HCT116 (cell line): ENCODE measurements at regions not wholly inside any gene's neighbourhood (a gene's known extent, or its start where the extent isn't known, plus 50 kb on each side); places are given as distances from the start of the nearest gene placed in this dataset.

ENCODE experiments used
- ATAC-seq: fragments of 200-7000 bp; cut with Tn5 transposase; 2 replicates; pipeline ENCODE4 v1.9.1; 2020; ENCODE audit warnings: mild to moderate bottlenecking, moderate library complexity
- BruUV-seq: library from RNA; stranded (reverse); fragments of 400-500 nt; replicated peaks from 2 replicates; lab custom pipeline; 2021; lab: Mats Ljungman, UMichigan
- CTCF ChIA-PET: fragments of 300-600 bp; sonication (Branson Sonifier 250); formaldehyde crosslinking; loops from one replicate; lab custom pipeline; 2021; ENCODE audit warnings: antibody characterized with exemption; lab: Charles Lee
- POLR2A ChIA-PET: fragments of 300-600, 350-600 bp; sonication (Branson Sonifier 250); formaldehyde crosslinking; loops from one replicate; lab custom pipeline; 2021; ENCODE audit warnings: antibody characterized with exemption; lab: Charles Lee
- RAD21 ChIA-PET, 2 experiments: fragments of 300-600 bp; sonication (Branson Sonifier 250); formaldehyde crosslinking; loops; one replicate each; lab custom pipeline; 2023; ENCODE audit warnings: low total read pairs in 2 of 2; ENCODE audit not compliant: uncharacterized antibody in 2 of 2, unreplicated experiment in 2 of 2, low non-redundant PET in 1 of 2; lab: Charles Lee
- DNase-seq: peaks from one replicate; pipeline ENCODE4 v3.0.0-alpha.2; 2010; ENCODE audit warnings: low read depth, low spot score
- H2AFZ ChIP-seq: fragments of 200-600 bp; shearing (Covaris generic), sonication (generic); 2 replicates; pipeline ENCODE4 v1.6.1; 2017; ENCODE audit warnings: low read depth, mixed run types, mixed read lengths, antibody characterized with exemption, low read length; ENCODE audit not compliant: poor library complexity, severe bottlenecking
- H3K27ac ChIP-seq: 2 replicates; pipeline ENCODE4 v1.5.1; 2012; ENCODE audit warnings: low read depth, low read length
- H3K27me3 ChIP-seq: fragments of 200-600 bp; sonication (generic); 2 replicates; pipeline ENCODE4 v1.6.1; 2016; ENCODE audit warnings: mixed run types, low read length, mixed read lengths; ENCODE audit not compliant: insufficient read depth
- H3K36me3 ChIP-seq, 2 experiments: fragments of 200-500 bp in 1 of 2; fragments of 200-600 bp in 1 of 2; sonication (Bioruptor generic) in 1 of 2; sonication (generic) in 1 of 2; 2 replicates each; pipeline versions ENCODE4 v1.5.1 to v1.6.1; 2014 to 2016; ENCODE audit warnings: low read length in 2 of 2, inconsistent platforms in 1 of 2, mixed read lengths in 1 of 2, mixed run types in 1 of 2; ENCODE audit not compliant: insufficient read depth in 2 of 2, control insufficient read depth in 1 of 2
- H3K4me1 ChIP-seq, 2 experiments: fragments of 200-600 bp in 1 of 2; sonication (generic) in 1 of 2; 2 replicates each; pipeline versions ENCODE4 v1.5.1 to v1.6.1; 2012 to 2017; ENCODE audit warnings: low read length in 2 of 2, inconsistent platforms in 1 of 2, mild to moderate bottlenecking in 1 of 2, mixed read lengths in 1 of 2, mixed run types in 1 of 2, moderate library complexity in 1 of 2; ENCODE audit not compliant: insufficient read depth in 2 of 2, control insufficient read depth in 1 of 2
- H3K4me2 ChIP-seq: fragments of 200-600 bp; sonication (generic); 2 replicates; pipeline ENCODE4 v1.6.1; 2017; ENCODE audit warnings: mixed run types, low read length, mixed read lengths
- H3K4me3 ChIP-seq, 2 experiments: fragments of 200-600 bp in 1 of 2; sonication (generic) in 1 of 2; replicated peaks in 1 of 2; 2 replicates each; pipeline ENCODE4 v1.5.1; 2011 to 2016; ENCODE audit warnings: low read length in 2 of 2, control low read depth in 1 of 2, low read depth in 1 of 2, mild to moderate bottlenecking in 1 of 2, mixed read lengths in 1 of 2, mixed run types in 1 of 2
- H3K79me2 ChIP-seq: fragments of 200-600 bp; sonication (generic); 2 replicates; pipeline ENCODE4 v1.6.1; 2017; ENCODE audit warnings: mild to moderate bottlenecking, mixed run types, low read length, moderate library complexity, mixed read lengths; ENCODE audit not compliant: insufficient read depth
- H3K9ac ChIP-seq: fragments of 200-600 bp; sonication (generic); 2 replicates; pipeline ENCODE4 v1.6.1; 2016; ENCODE audit warnings: low read length, mixed read lengths
- H3K9me2 ChIP-seq: fragments of 200-600 bp; sonication (generic), shearing (Covaris generic); 2 replicates; pipeline ENCODE4 v1.6.1; 2017; ENCODE audit warnings: mixed run types, mild to moderate bottlenecking, moderate library complexity; ENCODE audit not compliant: insufficient read depth
- H3K9me3 ChIP-seq, 2 experiments: fragments of 200-500 bp in 1 of 2; fragments of 200-600 bp in 1 of 2; sonication (Bioruptor generic) in 1 of 2; sonication (generic) in 1 of 2; 2 replicates each; pipeline ENCODE4 v1.6.1; 2014 to 2017; ENCODE audit warnings: low read length in 2 of 2, mixed read lengths in 2 of 2, inconsistent platforms in 1 of 2, low read depth in 1 of 2, mild to moderate bottlenecking in 1 of 2, mixed run types in 1 of 2, moderate library complexity in 1 of 2; ENCODE audit not compliant: control insufficient read depth in 1 of 2, insufficient read depth in 1 of 2
- H4K20me1 ChIP-seq: fragments of 200-600 bp; sonication (generic), shearing (Covaris generic); 2 replicates; pipeline ENCODE4 v1.6.1; 2017; ENCODE audit warnings: mixed run types, mild to moderate bottlenecking, moderate library complexity; ENCODE audit not compliant: insufficient read depth
- CBX3 ChIP-seq: IDR thresholded peaks from 2 replicates; pipeline ENCODE4 v1.6.1; 2012; ENCODE audit warnings: low read depth
- CEBPB ChIP-seq: IDR thresholded peaks from 2 replicates; pipeline ENCODE4 v1.6.1; 2012; ENCODE audit warnings: low read depth
- EGR1 ChIP-seq: IDR thresholded peaks from 2 replicates; pipeline ENCODE4 v1.6.1; 2012; ENCODE audit warnings: low read depth
- ELF1 ChIP-seq: IDR thresholded peaks from 2 replicates; pipeline ENCODE4 v1.6.1; 2012; ENCODE audit warnings: low read depth, borderline replicate concordance
- EZH2phosphoT487 ChIP-seq: fragments of 200-600 bp; IDR thresholded peaks from 2 replicates; pipeline ENCODE4 v1.6.1; 2018; ENCODE audit warnings: antibody characterized with exemption, borderline replicate concordance
- JUND ChIP-seq: IDR thresholded peaks from 2 replicates; pipeline ENCODE4 v1.6.1; 2012
- POLR2A ChIP-seq: IDR thresholded peaks from 2 replicates; pipeline ENCODE4 v1.7.0; 2011; ENCODE audit warnings: borderline replicate concordance; ENCODE audit not compliant: insufficient read depth, insufficient read length; ENCODE audit errors: extremely low read depth
- POLR2AphosphoS5 ChIP-seq: IDR thresholded peaks from 2 replicates; pipeline ENCODE4 v1.6.1; 2011; ENCODE audit warnings: mild to moderate bottlenecking, low read depth, low read length, moderate library complexity
- SIN3A ChIP-seq: IDR thresholded peaks from 2 replicates; pipeline ENCODE4 v1.6.1; 2012; ENCODE audit warnings: low read depth
- SRF ChIP-seq: IDR thresholded peaks from 2 replicates; pipeline ENCODE4 v1.6.1; 2012; ENCODE audit warnings: low read depth
- ZFX ChIP-seq: fragments of 450-650 bp; IDR thresholded peaks from 2 replicates; pipeline ENCODE4 v1.6.1; 2017
- ZNF274 ChIP-seq: fragments of 200-500 bp; sonication (Bioruptor generic); IDR thresholded peaks from 2 replicates; pipeline ENCODE4 v1.6.1; 2014; ENCODE audit warnings: mild to moderate bottlenecking, low read depth, low read length, inconsistent platforms
- intact Hi-C: fragments of 100-400 bp; cut with micrococcal nuclease; formaldehyde crosslinking; loops from 2 replicates; pipeline ENCODE4 v1.10.0; 2022
- TF ChIP-seq, protein P1 (sequence below): IDR thresholded peaks from 2 replicates; pipeline ENCODE4 v1.6.1; 2012; ENCODE audit warnings: low read depth

DNA sequence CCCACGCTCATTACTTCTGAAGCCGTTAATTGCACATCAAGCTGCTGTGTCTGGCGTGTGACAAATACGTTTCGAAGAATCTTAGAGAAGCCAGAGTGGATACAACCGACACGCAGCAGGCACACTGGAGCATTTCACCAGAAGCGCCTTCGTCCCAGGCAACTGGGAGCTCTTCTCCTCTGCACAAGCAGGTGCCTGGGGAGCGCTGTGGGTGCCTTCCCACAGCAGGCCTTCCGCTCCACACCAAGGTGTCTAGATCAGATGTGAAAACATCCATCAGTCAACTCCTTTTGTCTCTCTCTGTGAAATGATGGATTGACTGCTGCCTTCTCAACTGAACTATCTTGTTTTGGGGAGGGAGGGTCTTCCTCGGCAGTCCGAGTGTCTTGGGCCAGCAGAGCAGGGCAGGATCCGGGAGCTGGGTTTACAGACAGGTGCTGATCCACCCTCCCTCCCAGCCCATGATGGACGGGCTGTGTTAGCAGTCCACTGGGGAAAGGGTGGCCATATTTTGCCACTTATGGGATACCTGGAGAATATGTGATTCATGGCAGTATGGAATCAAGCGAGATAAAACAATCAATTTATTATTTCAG, 326.3 kb downstream of the TCERG1L start (continued):
- TF ChIP-seq, protein P1, sequence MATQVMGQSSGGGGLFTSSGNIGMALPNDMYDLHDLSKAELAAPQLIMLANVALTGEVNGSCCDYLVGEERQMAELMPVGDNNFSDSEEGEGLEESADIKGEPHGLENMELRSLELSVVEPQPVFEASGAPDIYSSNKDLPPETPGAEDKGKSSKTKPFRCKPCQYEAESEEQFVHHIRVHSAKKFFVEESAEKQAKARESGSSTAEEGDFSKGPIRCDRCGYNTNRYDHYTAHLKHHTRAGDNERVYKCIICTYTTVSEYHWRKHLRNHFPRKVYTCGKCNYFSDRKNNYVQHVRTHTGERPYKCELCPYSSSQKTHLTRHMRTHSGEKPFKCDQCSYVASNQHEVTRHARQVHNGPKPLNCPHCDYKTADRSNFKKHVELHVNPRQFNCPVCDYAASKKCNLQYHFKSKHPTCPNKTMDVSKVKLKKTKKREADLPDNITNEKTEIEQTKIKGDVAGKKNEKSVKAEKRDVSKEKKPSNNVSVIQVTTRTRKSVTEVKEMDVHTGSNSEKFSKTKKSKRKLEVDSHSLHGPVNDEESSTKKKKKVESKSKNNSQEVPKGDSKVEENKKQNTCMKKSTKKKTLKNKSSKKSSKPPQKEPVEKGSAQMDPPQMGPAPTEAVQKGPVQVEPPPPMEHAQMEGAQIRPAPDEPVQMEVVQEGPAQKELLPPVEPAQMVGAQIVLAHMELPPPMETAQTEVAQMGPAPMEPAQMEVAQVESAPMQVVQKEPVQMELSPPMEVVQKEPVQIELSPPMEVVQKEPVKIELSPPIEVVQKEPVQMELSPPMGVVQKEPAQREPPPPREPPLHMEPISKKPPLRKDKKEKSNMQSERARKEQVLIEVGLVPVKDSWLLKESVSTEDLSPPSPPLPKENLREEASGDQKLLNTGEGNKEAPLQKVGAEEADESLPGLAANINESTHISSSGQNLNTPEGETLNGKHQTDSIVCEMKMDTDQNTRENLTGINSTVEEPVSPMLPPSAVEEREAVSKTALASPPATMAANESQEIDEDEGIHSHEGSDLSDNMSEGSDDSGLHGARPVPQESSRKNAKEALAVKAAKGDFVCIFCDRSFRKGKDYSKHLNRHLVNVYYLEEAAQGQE: no peak

DNA sequence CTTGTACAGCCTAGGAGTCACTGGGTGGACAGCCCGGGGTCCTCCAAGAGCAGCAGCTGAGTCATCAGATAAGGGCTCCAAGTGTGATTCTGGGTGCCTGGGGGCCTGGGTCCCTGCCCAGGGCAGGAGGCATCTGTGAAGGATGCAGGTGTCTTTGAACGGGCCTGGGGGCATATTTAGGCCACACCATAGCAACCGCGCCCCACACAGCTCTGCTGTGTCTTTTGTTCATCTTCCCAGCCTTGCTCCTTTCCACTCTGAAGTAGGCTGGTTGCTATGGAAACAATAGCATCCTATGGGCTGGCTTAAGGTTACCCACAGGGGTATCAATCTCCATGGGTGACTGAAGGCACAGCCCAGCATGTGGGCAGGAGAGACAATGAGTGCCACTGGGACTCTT, 324.7 kb downstream of the TCERG1L start:
- ChIA-PET RAD21 (no interaction called here), CTCF (no interaction called here), POLR2A (no interaction called here)
- DNase-seq (no peak), ATAC-seq (no peak)
- H3K9me3 ChIP-seq: no peaks in the 10 kb centered on the region
- no peaks in the 10 kb centered on the region for H3K79me2 ChIP-seq
- H3K9ac ChIP-seq: no peak overlapping the region
- no peak overlapping the region for H2AFZ ChIP-seq
- no peaks in the 10 kb centered on the region for H3K9me2 ChIP-seq
- H3K4me2 ChIP-seq: no peak overlapping the region
- BruUV-seq: no TSS peak
- no peak for TF ChIP-seq CEBPB
- no peak for TF ChIP-seq SRF
- TF ChIP-seq ELF1: no peak
- intact Hi-C loops: no loop called here
- H3K36me3 ChIP-seq: no peaks in the 10 kb centered on the region
- no peak overlapping the region for H3K27ac ChIP-seq
- H4K20me1 ChIP-seq: no peaks in the 10 kb centered on the region
- no peaks in the 10 kb centered on the region for H3K27me3 ChIP-seq
- H3K4me3 ChIP-seq: no peak overlapping the region
- no peaks in the 10 kb centered on the region for H3K4me1 ChIP-seq

DNA sequence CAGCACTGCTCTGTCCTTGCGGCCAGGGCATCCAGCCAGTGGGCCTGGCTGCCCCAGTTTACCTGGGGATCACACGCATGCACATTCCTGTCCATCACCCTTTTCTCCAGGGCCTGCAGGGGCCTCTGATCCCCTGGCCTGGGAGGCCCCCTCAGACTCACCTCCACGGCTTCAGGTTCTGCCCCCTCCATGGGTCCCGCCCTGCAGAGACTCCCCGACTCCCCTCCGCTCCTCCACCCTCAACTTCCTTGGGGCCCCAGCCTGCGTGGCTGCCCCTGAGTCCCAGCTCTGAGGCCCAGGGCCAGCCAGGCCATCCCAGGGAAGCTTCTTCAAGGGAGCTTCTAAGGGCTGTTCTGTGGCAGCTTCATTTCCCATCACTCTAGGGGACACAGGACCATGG, 324.1 kb downstream of the TCERG1L start:
- H3K36me3 ChIP-seq: no peaks in the 10 kb centered on the region
- no TSS peak for BruUV-seq
- no peaks in the 10 kb centered on the region for H3K9me3 ChIP-seq
- H3K27me3 ChIP-seq: no peaks in the 10 kb centered on the region
- no peak overlapping the region for H3K9ac ChIP-seq
- DNase-seq: no peak
- RAD21 ChIA-PET: no interaction called here
- no peak overlapping the region for H2AFZ ChIP-seq
- no peak overlapping the region for H3K27ac ChIP-seq
- no peaks in the 10 kb centered on the region for H3K79me2 ChIP-seq
- no peak overlapping the region for H3K4me3 ChIP-seq
- no peak overlapping the region for H3K4me2 ChIP-seq
- intact Hi-C loops: no loop called here
- CTCF ChIA-PET: no interaction called here
- no peaks in the 10 kb centered on the region for H3K4me1 ChIP-seq
- no peaks in the 10 kb centered on the region for H3K9me2 ChIP-seq
- POLR2A ChIA-PET: no interaction called here
- H4K20me1 ChIP-seq: no peaks in the 10 kb centered on the region
- ATAC-seq: no peak
- TF ChIP-seq, protein P1: no peak
- no peak for TF ChIP-seq EGR1
- TF ChIP-seq CEBPB: no peak
- no peak for TF ChIP-seq POLR2AphosphoS5
- TF ChIP-seq CBX3: no peak
- no peak for TF ChIP-seq SRF
- TF ChIP-seq JUND: no peak
- no peak for TF ChIP-seq EZH2phosphoT487
- TF ChIP-seq ZFX: no peak
- TF ChIP-seq ZNF274: no peak
- no peak for TF ChIP-seq POLR2A
- TF ChIP-seq ELF1: no peak
- TF ChIP-seq SIN3A: no peak
